GM23248 (cell line): ENCODE measurements at regions not wholly inside any gene's neighbourhood (a gene's known extent, or its start where the extent isn't known, plus 50 kb on each side); places are given as distances from the start of the nearest gene placed in this dataset.

ENCODE experiments used
- EZH2 ChIP-seq: fragments of 200-600 bp; sonication (generic); IDR thresholded peaks from 2 replicates; pipeline ENCODE4 v1.6.1; 2018; ENCODE audit warnings: antibody characterized with exemption, mild to moderate bottlenecking; ENCODE audit not compliant: insufficient read depth, poor library complexity, severe bottlenecking
- EZH2phosphoT487 ChIP-seq: fragments of 200-600 bp; sonication (generic); IDR thresholded peaks from 2 replicates; pipeline ENCODE4 v1.6.1; 2018; ENCODE audit warnings: antibody characterized with exemption, moderate library complexity, mild to moderate bottlenecking, low read depth; ENCODE audit not compliant: insufficient read depth

GRCh38 chr10:44293842-44294241, 91.1 kb downstream of the CXCL12 start:
- TF ChIP-seq EZH2: no peak
- no peak for TF ChIP-seq EZH2phosphoT487
